DOHH2 (cell line): ENCODE measurements at regions not wholly inside any gene's neighbourhood (a gene's known extent, or its start where the extent isn't known, plus 50 kb on each side); places are given as distances from the start of the nearest gene placed in this dataset.

ENCODE experiments used
- CTCF ChIP-seq: fragments of 200-600 bp; sonication (generic); IDR thresholded peaks from one replicate; pipeline ENCODE4 v1.5.1; 2014; ENCODE audit warnings: antibody characterized with exemption, mild to moderate bottlenecking, low read depth, low read length; ENCODE audit not compliant: poor library complexity, severe bottlenecking
- EZH2phosphoT487 ChIP-seq: fragments of 200-600 bp; sonication (generic); IDR thresholded peaks from 2 replicates; pipeline ENCODE4 v1.6.1; 2017; ENCODE audit warnings: borderline replicate concordance, mild to moderate bottlenecking, antibody characterized with exemption, low read length, moderate library complexity, mixed read lengths

GRCh38 chr18:57927511-57927910, 116.5 kb upstream of the NEDD4L start:
- no peak for TF ChIP-seq CTCF
- TF ChIP-seq EZH2phosphoT487: no peak
